ENCODE measurements at regions not wholly inside any gene's neighbourhood (a gene's known extent, or its start where the extent isn't known, plus 50 kb on each side); places are given as distances from the start of the nearest gene placed in this dataset.
"Not testable (repeated sequence)": the region's sequence is repeated elsewhere in the genome, so short reads cannot be mapped to it uniquely, and the experiment has no call there.

DNA sequence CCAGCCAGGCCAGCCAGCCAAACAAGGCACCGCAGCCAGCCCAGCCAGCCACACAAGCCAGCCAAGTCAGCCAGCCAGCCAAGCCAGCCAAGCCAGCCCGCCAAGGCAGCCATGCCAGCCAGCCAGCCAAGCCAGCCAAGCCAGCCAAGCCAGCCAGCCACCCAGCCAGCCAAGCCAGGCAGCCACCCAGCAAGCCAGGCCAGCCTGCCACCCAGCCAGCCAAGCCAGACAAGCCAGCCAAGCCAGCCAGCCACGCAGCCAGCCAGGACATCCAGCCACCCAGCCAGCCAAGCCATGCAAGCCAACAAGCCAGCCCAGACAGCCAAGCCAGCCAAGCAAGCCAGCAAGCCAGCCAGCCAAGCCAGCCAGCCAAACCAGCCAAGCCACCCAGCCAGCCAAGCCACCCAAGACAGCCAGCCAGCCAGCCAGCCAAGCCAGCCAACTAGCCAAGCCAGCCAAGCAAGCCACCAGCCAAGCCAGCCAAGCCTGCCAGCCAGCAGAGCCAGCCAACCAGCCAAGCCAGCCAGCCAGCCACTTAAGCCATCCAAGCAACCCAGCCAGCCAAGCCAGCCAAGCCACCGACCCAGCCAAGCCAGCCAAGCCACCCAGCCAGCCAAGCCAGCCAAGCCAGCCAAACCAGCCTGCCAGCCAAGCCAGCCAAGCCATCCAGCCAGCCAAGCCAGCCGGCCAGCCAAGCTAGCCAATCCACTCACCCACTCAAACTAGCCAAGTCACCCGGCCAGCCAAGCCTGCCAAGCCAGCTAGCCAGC is 341.3 kb upstream of the PLGLB2 start:
- not testable (repeated sequence) for ATAC-seq, DNase-seq

DNA sequence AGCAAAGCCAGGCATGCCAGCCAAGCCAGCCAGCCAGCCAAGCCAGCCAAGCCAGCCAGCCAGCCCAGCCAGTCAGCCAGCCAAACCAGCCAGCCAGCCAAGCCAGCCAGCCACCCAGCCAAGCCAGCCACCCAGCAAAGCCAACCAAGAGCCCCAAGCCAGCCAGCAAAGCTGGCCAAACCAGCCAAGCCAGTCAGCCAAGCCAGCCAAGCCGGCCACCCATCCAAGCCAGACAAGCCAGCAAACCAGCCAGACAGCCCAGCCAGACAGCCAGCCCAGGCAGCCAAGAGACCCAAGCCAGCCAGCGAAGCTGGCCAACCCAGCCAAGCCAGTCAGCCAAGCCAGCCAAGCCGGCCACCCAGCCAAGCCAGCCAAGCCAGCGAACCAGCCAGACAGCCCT is 338.3 kb upstream of the PLGLB2 start:
- DNase-seq, ATAC-seq: not testable (repeated sequence)

DNA sequence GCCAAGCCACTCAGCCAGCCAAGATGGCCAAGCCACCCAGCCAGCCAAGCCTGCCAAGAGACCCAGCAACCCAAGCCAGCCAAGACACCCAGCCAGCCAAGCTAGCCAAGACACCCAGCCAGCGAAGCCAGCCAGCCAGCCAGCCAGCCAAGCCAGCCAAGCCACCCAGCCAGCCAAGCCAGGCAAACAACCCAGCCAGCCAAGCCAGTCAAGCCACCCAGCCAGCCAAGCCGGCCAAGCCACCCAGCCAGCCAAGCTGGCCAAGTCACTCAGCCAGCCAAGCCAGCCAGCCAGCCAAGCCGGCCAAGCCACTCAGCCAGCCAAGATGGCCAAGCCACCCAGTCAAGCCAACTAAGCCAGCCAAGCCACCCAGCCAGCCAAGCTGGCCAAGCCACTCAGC is 337.5 kb upstream of the PLGLB2 start:
- not testable (repeated sequence) for ATAC-seq, DNase-seq

GRCh38 chr2:87412036-87412820 is 335.7 kb upstream of the PLGLB2 start:
- DNase-seq, ATAC-seq: not testable (repeated sequence)

DNA sequence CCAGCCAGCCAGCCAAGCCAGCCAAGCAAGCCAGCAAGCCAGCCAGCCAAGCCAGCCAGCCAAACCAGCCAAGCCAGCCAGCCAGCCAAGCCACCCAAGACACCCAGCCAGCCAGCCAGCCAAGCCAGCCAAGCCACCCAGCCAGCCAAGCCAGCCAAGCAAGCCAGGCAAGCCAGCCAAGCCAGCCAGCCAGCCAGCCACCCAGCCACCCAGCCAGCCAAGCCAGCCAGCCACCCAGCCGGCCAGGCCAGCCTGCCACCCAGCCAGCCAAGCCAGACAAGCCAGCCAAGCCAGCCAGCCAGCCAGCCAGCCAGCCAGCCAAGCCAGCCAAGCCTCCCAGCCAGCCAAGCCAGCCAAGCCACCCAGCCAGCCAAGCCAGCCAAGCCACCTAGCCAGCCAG is 333.6 kb upstream of the PLGLB2 start:
- DNase-seq: not testable (repeated sequence)

GRCh38 chr2:87414795-87415570 is 332.9 kb upstream of the PLGLB2 start:
- not testable (repeated sequence) for DNase-seq, ATAC-seq

More for the DNA sequence above, 333.6 kb upstream of the PLGLB2 start:
- ATAC-seq: not testable (repeated sequence)

DNA sequence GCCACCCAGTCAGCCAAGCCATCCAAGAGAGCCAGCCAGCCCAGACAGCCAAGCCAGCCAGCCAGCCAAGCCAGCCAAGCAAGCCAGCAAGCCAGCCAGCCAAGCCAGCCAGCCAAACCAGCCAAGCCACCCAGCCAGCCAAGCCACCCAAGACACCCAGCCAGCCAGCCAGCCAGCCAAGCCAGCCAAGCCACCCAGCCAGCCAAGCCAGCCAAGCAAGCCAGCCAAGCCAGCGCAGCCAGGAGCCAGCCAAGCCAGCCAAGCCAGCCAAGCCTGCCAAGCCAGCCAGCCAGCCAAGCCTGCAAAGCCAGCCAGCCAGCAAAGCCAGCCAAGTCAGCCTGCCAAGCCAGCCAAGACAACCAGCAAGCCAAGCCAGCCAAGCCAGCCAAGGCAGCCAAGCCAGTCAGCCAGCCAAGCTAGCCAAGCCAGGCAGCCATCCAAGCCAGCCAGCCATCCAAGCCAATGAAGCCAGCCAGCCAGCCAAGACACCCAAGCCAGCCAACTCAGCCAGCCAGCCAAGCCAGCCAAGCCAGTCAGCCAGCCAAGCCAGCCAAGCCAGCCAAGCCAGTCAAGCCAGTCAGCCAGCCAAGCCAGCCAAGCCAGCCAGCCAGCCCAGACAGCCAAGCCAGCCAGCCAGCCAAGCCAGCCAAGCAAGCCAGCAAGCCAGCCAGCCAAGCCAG is 332.2 kb upstream of the PLGLB2 start:
- DNase-seq, ATAC-seq: not testable (repeated sequence)

- not testable (repeated sequence) for DNase-seq, ATAC-seq
Measured at GRCh38 chr2:87416266-87416592, 331.7 kb upstream of the PLGLB2 start.

GRCh38 chr2:87417147-87417546 is 330.7 kb upstream of the PLGLB2 start:
- not testable (repeated sequence) for DNase-seq, ATAC-seq

GRCh38 chr2:87417742-87418567 is 329.9 kb upstream of the PLGLB2 start:
- DNase-seq, ATAC-seq: not testable (repeated sequence)

GRCh38 chr2:87418823-87419822 is 328.8 kb upstream of the PLGLB2 start:
- not testable (repeated sequence) for ATAC-seq, DNase-seq

DNA sequence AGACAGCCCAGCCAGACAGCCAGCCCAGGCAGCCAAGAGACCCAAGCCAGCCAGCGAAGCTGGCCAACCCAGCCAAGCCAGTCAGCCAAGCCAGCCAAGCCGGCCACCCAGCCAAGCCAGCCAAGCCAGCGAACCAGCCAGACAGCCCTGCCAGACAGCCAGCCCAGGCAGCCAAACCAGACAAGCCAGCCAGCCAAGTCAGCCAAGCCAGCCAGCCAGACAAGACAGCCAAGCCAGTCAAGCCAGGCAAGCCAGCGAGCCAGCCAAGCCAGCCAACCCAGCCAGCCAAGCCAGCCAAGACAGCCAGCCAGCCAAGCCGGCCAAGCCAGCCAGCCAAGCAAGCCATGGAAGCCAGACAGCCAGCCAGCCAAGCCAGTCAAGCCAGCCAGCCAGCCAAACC is 327.9 kb upstream of the PLGLB2 start:
- ATAC-seq, DNase-seq: not testable (repeated sequence)

DNA sequence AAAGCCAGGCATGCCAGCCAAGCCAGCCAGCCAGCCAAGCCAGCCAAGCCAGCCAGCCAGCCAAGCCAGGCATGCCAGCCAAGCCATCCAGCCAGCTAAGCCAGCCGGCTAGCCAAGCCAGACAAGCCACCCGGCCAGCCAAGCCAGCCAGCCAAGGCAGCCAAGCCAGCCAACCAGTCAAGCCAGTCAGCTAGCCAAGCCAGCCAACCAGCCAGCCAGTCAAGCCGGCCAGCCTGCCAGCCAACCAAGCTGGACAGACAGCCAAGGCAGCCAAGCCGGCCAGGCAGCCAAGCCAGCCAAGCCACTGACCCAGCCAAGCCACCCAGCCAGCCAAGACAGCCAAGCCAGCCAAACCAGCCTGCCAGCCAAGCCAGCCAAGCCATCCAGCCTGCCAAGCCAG is 326.9 kb upstream of the PLGLB2 start:
- not testable (repeated sequence) for DNase-seq, ATAC-seq

GRCh38 chr2:87423796-87424762 is 323.8 kb upstream of the PLGLB2 start:
- ATAC-seq, DNase-seq: not testable (repeated sequence)

DNA sequence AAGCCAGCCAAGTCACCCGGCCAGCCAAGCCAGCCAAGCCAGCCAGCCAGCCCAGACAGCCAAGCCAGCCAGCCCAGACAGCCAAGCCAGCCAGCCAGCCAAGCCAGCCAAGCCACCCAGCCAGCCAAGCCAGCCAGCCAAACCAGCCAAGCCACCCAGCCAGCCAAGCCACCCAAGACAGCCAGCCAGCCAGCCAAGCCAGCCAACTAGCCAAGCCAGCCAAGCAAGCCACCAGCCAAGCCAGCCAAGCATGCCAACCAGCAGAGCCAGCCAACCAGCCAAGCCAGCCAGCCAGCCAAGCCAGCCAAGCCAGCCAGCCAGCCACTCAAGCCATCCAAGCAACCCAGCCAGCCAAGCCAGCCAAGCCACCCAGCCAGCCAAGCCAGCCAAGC is 323.1 kb upstream of the PLGLB2 start:
- ATAC-seq, DNase-seq: not testable (repeated sequence)

DNA sequence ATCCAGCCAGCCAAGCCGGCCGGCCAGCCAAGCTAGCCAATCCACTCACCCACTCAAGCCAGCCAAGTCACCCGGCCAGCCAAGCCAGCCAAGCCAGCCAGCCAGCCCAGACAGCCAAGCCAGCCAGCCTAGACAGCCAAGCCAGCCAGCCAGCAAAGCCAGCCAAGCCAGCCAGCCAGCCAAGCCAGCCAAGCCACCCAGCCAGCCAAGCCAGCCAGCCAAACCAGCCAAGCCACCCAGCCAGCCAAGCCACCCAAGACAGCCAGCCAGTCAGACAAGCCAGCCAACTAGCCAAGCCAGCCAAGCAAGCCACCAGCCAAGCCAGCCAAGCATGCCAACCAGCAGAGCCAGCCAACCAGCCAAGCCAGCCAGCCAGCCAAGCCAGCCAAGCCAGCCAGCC is 322.7 kb upstream of the PLGLB2 start:
- DNase-seq, ATAC-seq: not testable (repeated sequence)

- DNase-seq, ATAC-seq: not testable (repeated sequence)
Measured at GRCh38 chr2:87425717-87426116, 322.2 kb upstream of the PLGLB2 start.
